ENCODE measurements at regions not wholly inside any gene's neighbourhood (a gene's known extent, or its start where the extent isn't known, plus 50 kb on each side); places are given as distances from the start of the nearest gene placed in this dataset.

DNA sequence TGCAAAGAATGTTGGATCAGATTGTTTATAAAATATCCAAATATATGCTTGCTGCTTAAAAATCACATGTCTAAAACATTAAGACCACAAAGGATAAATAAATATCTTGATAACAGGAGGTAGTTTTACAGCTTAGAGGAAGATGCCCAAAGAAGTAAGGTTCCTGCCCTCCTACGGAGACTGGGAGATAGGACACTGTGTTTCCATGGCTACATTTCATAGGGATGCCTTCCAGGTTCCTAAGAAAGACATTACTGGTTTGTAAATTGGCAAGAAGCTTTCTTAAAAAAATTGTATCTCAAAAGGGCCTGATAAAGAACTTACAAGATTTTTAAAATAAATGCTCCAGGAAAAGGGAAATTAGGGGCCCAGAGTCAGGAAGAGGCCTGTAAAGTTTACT, 437.2 kb downstream of the HINT1 start:
- H3K27ac Mint-ChIP-seq: no peak overlapping the region
- H3K36me3 Mint-ChIP-seq: peaks cover 5% of the 10 kb centered on the region
- H3K27me3 Mint-ChIP-seq (ENCODE audit: low read depth): no peaks in the 10 kb centered on the region
- peaks cover 10% of the 10 kb centered on the region for H3K9me3 Mint-ChIP-seq
- no peak for TF ChIP-seq CTCF (IDR thresholded peaks at IDR 0.05; ENCODE audit: unreplicated experiment)
- no peak for DNase-seq (ENCODE audit: low spot score in 2 of 2, unreplicated experiment in 2 of 2)
- H3K4me3 Mint-ChIP-seq: no peak overlapping the region
- peaks cover under 1% of the 10 kb centered on the region for H3K4me1 Mint-ChIP-seq

DNA sequence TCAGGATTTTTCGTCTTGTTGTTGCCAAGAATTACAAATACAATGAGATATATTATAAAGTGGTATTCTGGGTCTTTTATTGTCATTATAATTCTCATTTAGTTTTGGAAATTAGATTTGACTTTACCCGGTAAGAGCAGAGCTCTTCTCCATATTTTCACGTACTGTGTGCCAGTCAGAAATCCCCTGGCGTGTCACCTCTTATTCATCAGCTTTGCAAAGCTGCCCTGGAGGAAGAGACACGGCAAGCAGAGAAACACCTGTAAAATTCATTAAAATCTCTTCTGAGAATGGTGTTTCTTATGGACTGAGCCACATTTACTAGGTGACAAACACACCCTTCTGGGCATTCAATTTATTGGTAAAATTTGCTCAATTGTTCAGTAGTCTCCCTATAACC, 440.4 kb downstream of the HINT1 start:
- no peak for TF ChIP-seq CTCF (IDR thresholded peaks at IDR 0.05; ENCODE audit: unreplicated experiment)
- no peak for DNase-seq (ENCODE audit: low spot score in 2 of 2, unreplicated experiment in 2 of 2)
- H3K4me3 Mint-ChIP-seq: no peak overlapping the region
- H3K27ac Mint-ChIP-seq: no peak overlapping the region
- no peaks in the 10 kb centered on the region for H3K27me3 Mint-ChIP-seq (ENCODE audit: low read depth)
- no peaks in the 10 kb centered on the region for H3K9me3 Mint-ChIP-seq
- peaks cover 8% of the 10 kb centered on the region for H3K4me1 Mint-ChIP-seq
- H3K36me3 Mint-ChIP-seq: no peaks in the 10 kb centered on the region

DNA sequence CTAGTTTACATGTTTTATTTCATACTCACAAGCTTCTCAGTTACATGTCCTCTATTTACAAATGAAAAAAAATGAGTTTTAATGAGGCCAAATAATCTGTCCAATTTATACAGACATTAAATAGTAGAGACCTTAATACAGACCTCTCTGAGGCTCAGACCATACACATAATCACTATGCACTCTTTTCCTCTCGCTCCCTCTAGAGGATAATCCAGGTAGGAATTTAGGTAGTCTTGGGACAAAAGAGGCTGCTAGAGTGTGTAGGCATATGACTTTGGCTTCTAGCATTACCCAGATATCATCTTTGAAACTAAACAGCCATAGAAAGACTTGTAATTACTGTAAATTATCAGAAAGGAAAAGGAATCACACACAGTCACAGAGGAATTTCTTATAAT, 444.7 kb downstream of the HINT1 start:
- DNase-seq (ENCODE audit: low spot score in 2 of 2, unreplicated experiment in 2 of 2): no peak
- H3K27ac Mint-ChIP-seq: no peak overlapping the region
- no peak overlapping the region for H3K4me3 Mint-ChIP-seq
- no peaks in the 10 kb centered on the region for H3K36me3 Mint-ChIP-seq
- no peaks in the 10 kb centered on the region for H3K27me3 Mint-ChIP-seq (ENCODE audit: low read depth)
- no peak for TF ChIP-seq CTCF (IDR thresholded peaks at IDR 0.05; ENCODE audit: unreplicated experiment)
- no peaks in the 10 kb centered on the region for H3K9me3 Mint-ChIP-seq
- peaks cover 8% of the 10 kb centered on the region for H3K4me1 Mint-ChIP-seq

- H3K27ac Mint-ChIP-seq: no peak overlapping the region
- DNase-seq (ENCODE audit: low spot score in 2 of 2, unreplicated experiment in 2 of 2): no peak
Observed at GRCh38 chr5:130715541-130715940, 449.5 kb downstream of the HINT1 start.

DNA sequence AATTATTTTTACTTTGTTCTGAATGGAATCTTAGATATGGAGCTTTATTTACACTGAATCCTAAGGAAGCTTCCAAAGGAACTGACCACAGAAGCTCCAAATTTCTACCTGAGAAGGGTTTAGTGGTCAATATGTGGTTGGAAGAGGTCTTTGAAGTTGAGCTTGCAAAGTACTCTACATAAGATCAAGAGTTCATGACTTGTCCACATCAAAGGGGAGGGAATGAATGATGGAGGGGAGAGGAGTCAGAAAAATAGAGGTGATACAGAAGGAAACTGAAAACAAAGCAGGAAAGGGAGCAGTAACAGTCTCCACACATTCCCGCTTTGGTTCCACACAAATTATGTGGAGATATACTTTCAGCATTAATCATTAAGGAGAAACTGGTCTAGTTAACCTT, 450.9 kb downstream of the HINT1 start:
- no peaks in the 10 kb centered on the region for H3K9me3 Mint-ChIP-seq

More at GRCh38 chr5:130715541-130715940, 449.5 kb downstream of the HINT1 start:
- H3K4me3 Mint-ChIP-seq: no peak overlapping the region
- H3K9me3 Mint-ChIP-seq: no peaks in the 10 kb centered on the region
- no peaks in the 10 kb centered on the region for H3K27me3 Mint-ChIP-seq (ENCODE audit: low read depth)
- TF ChIP-seq CTCF (IDR thresholded peaks at IDR 0.05; ENCODE audit: unreplicated experiment): no peak
- H3K4me1 Mint-ChIP-seq: peaks cover 2% of the 10 kb centered on the region
- H3K36me3 Mint-ChIP-seq: no peaks in the 10 kb centered on the region

More for the DNA sequence above, 450.9 kb downstream of the HINT1 start:
- H3K27ac Mint-ChIP-seq: no peak overlapping the region
- no peak for DNase-seq (ENCODE audit: low spot score in 2 of 2, unreplicated experiment in 2 of 2)
- no peak for TF ChIP-seq CTCF (IDR thresholded peaks at IDR 0.05; ENCODE audit: unreplicated experiment)
- H3K4me3 Mint-ChIP-seq: no peak overlapping the region
- no peaks in the 10 kb centered on the region for H3K27me3 Mint-ChIP-seq (ENCODE audit: low read depth)
- H3K4me1 Mint-ChIP-seq: no peaks in the 10 kb centered on the region
- H3K36me3 Mint-ChIP-seq: no peaks in the 10 kb centered on the region
